Liver (tissue), 8 donors: ENCODE measurements at regions not wholly inside any gene's neighbourhood (a gene's known extent, or its start where the extent isn't known, plus 50 kb on each side); places are given as distances from the start of the nearest gene placed in this dataset.

Experiments
- DNase-seq: peaks from one replicate; pipeline ENCODE4 v3.0.0-alpha.2; 2017; ENCODE audit warnings: low spot score
- H3K27ac ChIP-seq, 2 donors: one replicate each; pipeline ENCODE4 v1.7.0; 2013; ENCODE audit warnings: inconsistent platforms in 2 of 2, low read length in 2 of 2, control low read depth in 1 of 2, low read depth in 1 of 2, mild to moderate bottlenecking in 1 of 2
- H3K27me3 ChIP-seq, 4 donors: one replicate each; pipeline versions ENCODE4 v1.6.1 to v1.7.0; 2013; ENCODE audit warnings: low read length in 3 of 4, inconsistent platforms in 1 of 4, mild to moderate bottlenecking in 1 of 4, moderate library complexity in 1 of 4; ENCODE audit not compliant: control insufficient read depth in 4 of 4, insufficient read depth in 4 of 4
- H3K36me3 ChIP-seq, 4 donors: one replicate each; pipeline versions ENCODE4 v1.6.1 to v1.7.0; 2013; ENCODE audit warnings: low read length in 3 of 4, mild to moderate bottlenecking in 3 of 4, low read depth in 1 of 4, moderate library complexity in 1 of 4; ENCODE audit not compliant: control insufficient read depth in 4 of 4, insufficient read depth in 3 of 4
- H3K4me1 ChIP-seq, 4 donors: one replicate each; pipeline versions ENCODE4 v1.6.1 to v1.7.0; 2013; ENCODE audit warnings: low read length in 3 of 4, mild to moderate bottlenecking in 3 of 4, moderate library complexity in 1 of 4; ENCODE audit not compliant: control insufficient read depth in 4 of 4, insufficient read depth in 4 of 4
- H3K4me3 ChIP-seq, 3 donors: one replicate each; pipeline versions ENCODE4 v1.6.1 to v1.7.0; 2013; ENCODE audit warnings: low read length in 3 of 3, control low read depth in 1 of 3, low read depth in 1 of 3, mild to moderate bottlenecking in 1 of 3
- H3K9ac ChIP-seq, 2 donors: one replicate each; pipeline ENCODE4 v1.7.0; 2013; ENCODE audit warnings: low read length in 2 of 2, mild to moderate bottlenecking in 2 of 2, moderate library complexity in 2 of 2, control low read depth in 1 of 2, low read depth in 1 of 2
- H3K9me3 ChIP-seq, 4 donors: one replicate each; pipeline versions ENCODE4 v1.6.1 to v1.7.0; 2013; ENCODE audit warnings: low read length in 3 of 4; ENCODE audit not compliant: control insufficient read depth in 4 of 4
- ATF3 ChIP-seq: IDR thresholded peaks from 2 replicates; pipeline ENCODE4 v1.6.1; 2016; ENCODE audit warnings: antibody characterized with exemption
- CTCF ChIP-seq: fragments of 150-350 bp; IDR thresholded peaks from 2 replicates; pipeline ENCODE4 v1.5.1; 2017; ENCODE audit warnings: improper control_type of control experiment, low read depth, low read length; ENCODE audit not compliant: missing input control
- EGR1 ChIP-seq, 2 donors: IDR thresholded peaks; 2 replicates each; pipeline ENCODE4 v1.6.1; 2016 to 2018; ENCODE audit warnings: antibody characterized with exemption in 2 of 2, low read depth in 2 of 2
- FOXA1 ChIP-seq: IDR thresholded peaks from 2 replicates; pipeline ENCODE4 v1.6.1; 2016; ENCODE audit warnings: antibody characterized with exemption
- FOXA2 ChIP-seq: IDR thresholded peaks from 2 replicates; pipeline ENCODE4 v1.6.1; 2016; ENCODE audit warnings: antibody characterized with exemption
- GABPA ChIP-seq, 2 donors: IDR thresholded peaks in 1 of 2; conservative IDR thresholded peaks in 1 of 2; 2 replicates each; pipeline ENCODE4 v1.6.1; 2016; ENCODE audit warnings: antibody characterized with exemption in 2 of 2, mild to moderate bottlenecking in 1 of 2, moderate library complexity in 1 of 2
- HNF4A ChIP-seq, 2 donors: conservative IDR thresholded peaks; 2 replicates each; pipeline ENCODE4 v1.6.1; 2016; ENCODE audit warnings: antibody characterized with exemption in 2 of 2, mild to moderate bottlenecking in 2 of 2
- HNF4G ChIP-seq: IDR thresholded peaks from 2 replicates; pipeline ENCODE4 v1.6.1; 2016; ENCODE audit warnings: antibody characterized with exemption
- JUND ChIP-seq, 2 donors: IDR thresholded peaks; 2 replicates each; pipeline ENCODE4 v1.6.1; 2016; ENCODE audit warnings: antibody characterized with exemption in 2 of 2
- NR2F2 ChIP-seq: IDR thresholded peaks from 2 replicates; pipeline ENCODE4 v1.6.1; 2016; ENCODE audit warnings: antibody characterized with exemption
- RXRA ChIP-seq, 2 donors: IDR thresholded peaks; 2 replicates each; pipeline ENCODE4 v1.6.1; 2017 to 2018; ENCODE audit warnings: antibody characterized with exemption in 2 of 2, mild to moderate bottlenecking in 1 of 2
- SP1 ChIP-seq: IDR thresholded peaks from 2 replicates; pipeline ENCODE4 v1.6.1; 2018; ENCODE audit warnings: antibody characterized with exemption, mild to moderate bottlenecking
- TAF1 ChIP-seq: conservative IDR thresholded peaks from 2 replicates; pipeline ENCODE4 v1.6.1; 2016; ENCODE audit warnings: antibody characterized with exemption, mild to moderate bottlenecking
- YY1 ChIP-seq: IDR thresholded peaks from 2 replicates; pipeline ENCODE4 v1.6.1; 2016; ENCODE audit warnings: antibody characterized with exemption, mild to moderate bottlenecking
- ZBTB33 ChIP-seq: IDR thresholded peaks from 2 replicates; pipeline ENCODE4 v1.6.1; 2016; ENCODE audit warnings: antibody characterized with exemption
- WGBS: extraction: QIAGEN DNeasy Blood & Tissue Kit; methylation state at CpG from one replicate; pipeline ENCODE4 v1.1.7; 2013; 5-methylcytosine and 5-hydroxymethylcytosine counted together
- donor health status: healthy.
- donor health status: healthy.
- donor health status: healthy.
- donor health status: healthy.
- donor health status: healthy.

DNA sequence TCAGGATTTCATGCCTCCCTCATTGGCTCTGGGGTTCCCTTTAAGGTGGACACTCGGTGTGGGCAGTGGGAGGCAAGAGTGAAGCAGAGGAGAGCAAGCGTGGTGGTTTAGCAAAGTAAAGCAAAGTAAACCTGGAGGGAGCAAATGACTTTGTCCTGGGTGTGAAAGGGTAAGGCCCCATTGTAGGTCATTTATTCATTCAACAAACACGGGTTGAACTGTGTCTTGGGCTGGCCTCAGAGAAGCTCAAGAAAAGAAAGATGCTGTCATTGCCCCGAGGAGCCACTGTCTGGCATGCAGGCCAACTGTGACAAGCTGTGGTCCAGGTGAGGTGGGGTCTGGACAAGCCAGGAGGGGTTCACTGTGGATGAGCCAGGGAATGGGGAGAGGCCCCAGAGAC lies 68.9 kb upstream of the DLK1 start:
- H3K27ac ChIP-seq = no peak overlapping the region
- H3K4me3 ChIP-seq = no peak overlapping the region
- no peak for TF ChIP-seq JUND (IDR thresholded peaks at IDR 0.05)
- H3K9me3 ChIP-seq = no peaks in the 10 kb centered on the region
- no peak for DNase-seq
- peaks cover 2 to 9% (median 5%) of the 10 kb centered on the region in 4 donors for H3K4me1 ChIP-seq
- WGBS = 83% methylated on average over 4 of the region's 4 CpGs
- no peaks in the 10 kb centered on the region for H3K36me3 ChIP-seq
- no peaks in the 10 kb centered on the region for H3K27me3 ChIP-seq
- H3K9ac ChIP-seq = no peak overlapping the region

DNA sequence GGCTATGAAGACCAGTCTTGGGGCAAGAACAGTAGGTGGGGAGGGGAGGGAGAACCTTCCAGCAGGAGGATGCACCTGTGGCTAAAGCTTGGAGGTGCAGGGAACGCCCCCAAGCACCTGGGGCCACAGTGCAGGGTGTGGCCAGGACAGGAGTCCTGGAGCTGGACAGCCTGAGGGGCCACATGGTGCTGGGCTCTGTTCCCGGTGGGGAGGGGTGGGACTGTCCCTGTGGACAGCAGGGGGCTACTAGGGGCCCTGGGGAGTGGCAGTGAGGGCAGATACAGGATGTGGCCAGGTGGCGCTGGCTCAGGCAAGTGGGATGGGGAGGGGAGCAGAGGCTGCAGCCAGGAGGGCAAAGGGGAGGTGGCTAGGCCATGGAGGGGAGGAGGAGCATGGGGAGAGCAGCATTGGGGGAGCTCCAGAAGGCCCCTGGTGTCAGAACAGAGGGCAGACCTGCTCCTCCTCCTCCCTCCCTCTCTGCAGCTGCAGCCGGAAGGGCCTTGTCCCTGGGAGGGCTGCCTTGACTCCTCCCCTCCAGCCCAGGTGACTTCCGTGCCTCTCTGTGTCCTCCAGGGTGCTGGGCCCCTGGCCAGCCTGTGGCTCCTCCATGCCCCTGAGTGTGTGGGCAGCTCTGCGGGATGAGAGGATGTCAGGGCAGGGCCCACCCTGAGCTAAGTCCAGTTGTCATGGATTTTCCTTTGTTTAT lies 68.4 kb upstream of the DLK1 start:
- WGBS = 62% methylated on average over 6 of the region's 6 CpGs
- TF ChIP-seq EGR1 (IDR thresholded peaks at IDR 0.05; ENCODE audit: low read depth in 2 of 2) (no peak), TAF1 (no peak)
- no peak for DNase-seq

DNA sequence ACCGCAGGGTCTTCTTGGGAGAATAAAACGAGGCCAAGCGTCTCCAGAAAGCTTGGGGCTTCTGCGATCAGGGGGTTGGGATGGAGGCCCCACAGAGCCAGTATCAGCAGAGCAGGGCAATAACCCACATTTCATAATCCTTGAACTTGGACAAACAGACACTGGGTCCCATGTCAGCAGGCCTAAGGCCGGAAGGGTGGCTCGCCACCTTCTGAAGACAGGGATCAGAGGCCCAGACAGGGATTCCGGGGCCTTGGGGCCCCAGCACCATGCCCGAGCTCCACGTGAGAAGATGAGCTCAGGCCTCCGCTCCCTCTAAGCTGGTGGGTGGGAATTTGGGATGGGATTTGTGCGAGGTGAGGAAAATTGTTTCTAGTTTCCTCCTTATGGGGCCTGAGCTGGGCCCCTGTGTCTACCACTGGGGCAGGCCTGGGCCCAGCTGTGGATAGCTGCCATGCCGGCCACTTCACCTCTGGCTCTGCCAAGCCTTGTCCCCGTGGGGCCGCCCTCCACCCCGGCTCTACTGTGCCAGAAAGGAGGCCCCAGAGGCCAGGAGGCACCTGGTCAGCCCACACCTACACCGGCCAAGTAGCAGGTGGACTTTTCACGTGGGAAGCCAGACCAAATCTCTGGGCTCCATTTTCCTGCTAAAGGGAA lies 67.2 kb upstream of the DLK1 start:
- DNase-seq = no peak
- Histone ChIP-seq H3K36me3 (no peaks in the 10 kb centered on the region), H3K27me3 (no peaks in the 10 kb centered on the region), H3K4me1 (peaks cover 2 to 8% (median 5%) of the 10 kb centered on the region in 4 donors), H3K27ac (no peak overlapping the region), H3K4me3 (no peak overlapping the region), H3K9ac (no peak overlapping the region), H3K9me3 (no peaks in the 10 kb centered on the region)
- 85% methylated on average over 17 of the region's 17 CpGs for WGBS
- TF ChIP-seq SP1 (peak; percentile 21), NR2F2 (peak; percentile 16), YY1 (no peak), HNF4A (conservative IDR thresholded peaks at IDR 0.05) (peak; percentile 18 to 39), RXRA (IDR thresholded peaks at IDR 0.05) (peak; percentile 75 to 79), JUND (IDR thresholded peaks at IDR 0.05) (no peak), ATF3 (no peak)

More for the DNA sequence above, 68.4 kb upstream of the DLK1 start:
- Histone ChIP-seq H3K4me1 (peaks cover 2 to 9% (median 5%) of the 10 kb centered on the region in 4 donors), H3K9ac (no peak overlapping the region), H3K36me3 (no peaks in the 10 kb centered on the region), H3K27ac (no peak overlapping the region), H3K4me3 (no peak overlapping the region), H3K27me3 (no peaks in the 10 kb centered on the region), H3K9me3 (no peaks in the 10 kb centered on the region)

GRCh38 chr14:100660498-100660881 lies 66.2 kb upstream of the DLK1 start:
- TF ChIP-seq HNF4A (conservative IDR thresholded peaks at IDR 0.05) (peak in 1 of 2 donors; percentile 47), FOXA2 (no peak), RXRA (IDR thresholded peaks at IDR 0.05) (peak; percentile 15 to 82), SP1 (peak; percentile 28), GABPA (IDR thresholded peaks at IDR 0.05 in 1 of 2, conservative IDR thresholded peaks at IDR 0.05 in 1 of 2) (no peak), HNF4G (no peak), CTCF (no peak), ZBTB33 (no peak), TAF1 (no peak), FOXA1 (no peak)
- no peaks in the 10 kb centered on the region for H3K27me3 ChIP-seq
- no peaks in the 10 kb centered on the region for H3K36me3 ChIP-seq
- no peak for DNase-seq
- WGBS = 71% methylated on average over 6 of the region's 6 CpGs
- no peaks in the 10 kb centered on the region for H3K9me3 ChIP-seq
- H3K27ac ChIP-seq = no peak overlapping the region
- H3K9ac ChIP-seq = no peak overlapping the region
- H3K4me3 ChIP-seq = no peak overlapping the region
- peaks cover 2 to 5% (median 5%) of the 10 kb centered on the region in 4 donors for H3K4me1 ChIP-seq
